GM21360 (cell line): ENCODE measurements at regions not wholly inside any gene's neighbourhood (a gene's known extent, or its start where the extent isn't known, plus 50 kb on each side); places are given as distances from the start of the nearest gene placed in this dataset.
"Not testable (repeated sequence)": the region's sequence is repeated elsewhere in the genome, so short reads cannot be mapped to it uniquely, and the experiment has no call there.

Source experiments
- ATAC-seq: cut with Tn5 transposase; IDR thresholded peaks from one replicate; pipeline ENCODE4 v1.9.1; 2021; ENCODE audit warnings: mild to moderate bottlenecking, moderate library complexity; ENCODE audit not compliant: unreplicated experiment

- no peak for ATAC-seq
These were observed 50.4 kb upstream of the SOD1 start for GRCh38 chr21:31609081-31609480.

- ATAC-seq = no peak
These were observed 51.7 kb upstream of the SOD1 start for GRCh38 chr21:31607791-31608190.

DNA sequence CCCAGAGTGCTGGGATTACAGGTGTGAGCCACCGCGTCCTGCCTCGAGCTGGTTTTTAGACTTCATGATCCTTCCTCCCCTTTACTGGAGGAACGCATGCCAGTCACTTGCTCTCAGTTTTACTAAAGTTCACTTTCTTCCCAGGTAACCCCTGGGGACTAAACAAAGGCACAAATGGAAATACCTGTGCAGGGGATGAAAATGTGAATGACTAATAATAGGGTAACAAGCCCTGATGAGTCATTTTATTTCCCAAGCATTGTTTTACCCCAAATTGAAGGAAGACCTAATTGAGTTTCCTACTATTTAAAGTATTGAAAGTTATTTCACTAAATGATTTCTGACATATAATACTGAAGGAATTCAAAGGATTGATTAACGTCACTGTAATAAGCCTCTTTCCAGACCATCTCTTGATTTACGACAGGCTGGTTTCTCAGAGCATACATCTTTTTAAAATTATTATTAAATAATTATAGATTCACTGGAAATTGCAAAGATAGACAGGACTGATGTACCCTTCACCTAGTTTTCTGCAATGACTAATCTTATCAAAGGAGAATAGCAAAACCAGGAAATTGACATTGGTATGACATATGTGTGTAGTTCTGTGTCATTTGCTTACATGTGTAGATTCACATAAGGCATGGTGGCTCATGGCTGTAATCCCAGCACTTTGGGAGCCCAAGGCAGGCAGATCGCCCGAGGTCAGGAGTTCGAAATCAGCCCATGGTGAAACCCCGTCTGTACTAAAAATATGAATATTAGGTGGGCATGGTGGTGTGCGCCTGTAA is 53.2 kb upstream of the SOD1 start:
- ATAC-seq = no peak

DNA sequence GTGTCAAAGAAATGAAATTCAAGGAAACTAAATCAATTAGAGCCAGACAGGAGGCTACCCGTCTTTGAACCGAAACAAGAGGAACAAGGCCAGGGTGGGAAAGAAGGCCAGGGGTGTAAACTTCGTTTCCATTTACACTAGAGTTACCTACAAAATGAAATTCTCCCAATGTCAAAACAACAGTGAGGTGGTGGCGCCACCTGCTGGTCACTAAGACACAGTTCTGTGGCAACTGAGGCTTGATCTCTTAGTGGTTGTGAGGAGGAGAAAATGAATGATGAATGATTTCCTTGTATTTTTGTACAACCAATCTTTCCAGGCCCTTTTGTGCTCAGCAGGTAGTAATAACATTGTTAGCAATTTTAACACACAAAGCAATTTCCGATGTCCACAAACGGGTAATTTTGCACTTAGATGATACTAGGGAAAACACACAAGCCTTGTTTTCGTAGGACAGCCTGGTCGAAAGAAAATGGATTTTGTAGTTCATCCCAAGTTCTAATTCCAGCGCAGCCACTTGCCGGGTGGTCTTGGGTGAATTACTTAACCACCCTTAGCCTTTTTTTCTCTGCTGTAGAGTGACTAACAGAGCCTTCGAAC is 54.8 kb upstream of the SOD1 start:
- ATAC-seq = no peak

GRCh38 chr21:31599563-31599962 is 59.9 kb upstream of the SOD1 start:
- no peak for ATAC-seq

- no peak for ATAC-seq
These were observed 60.5 kb upstream of the SOD1 start for GRCh38 chr21:31599013-31599412.

DNA sequence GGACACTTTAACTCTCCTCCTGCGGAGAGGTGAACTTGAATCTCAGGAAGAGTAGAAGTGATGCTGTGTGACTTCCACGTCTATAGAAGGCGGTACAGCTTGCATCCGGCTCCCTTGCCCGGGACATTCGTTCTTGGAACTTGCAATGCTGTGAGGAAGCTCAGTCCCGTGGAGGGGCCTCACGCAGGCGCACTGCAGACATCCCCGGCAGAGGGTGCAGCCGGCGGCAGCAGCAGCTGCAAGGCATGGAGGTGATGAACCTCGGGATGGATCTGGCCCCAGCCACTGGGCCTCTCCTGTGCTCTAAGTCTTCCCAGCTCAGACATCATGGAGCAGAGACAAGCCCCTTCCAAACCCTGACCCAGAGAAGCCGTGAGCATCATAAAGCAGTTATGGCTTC is 61.8 kb upstream of the SOD1 start:
- ATAC-seq = no peak

GRCh38 chr21:31596055-31596454 is 63.4 kb upstream of the SOD1 start:
- no peak for ATAC-seq

DNA sequence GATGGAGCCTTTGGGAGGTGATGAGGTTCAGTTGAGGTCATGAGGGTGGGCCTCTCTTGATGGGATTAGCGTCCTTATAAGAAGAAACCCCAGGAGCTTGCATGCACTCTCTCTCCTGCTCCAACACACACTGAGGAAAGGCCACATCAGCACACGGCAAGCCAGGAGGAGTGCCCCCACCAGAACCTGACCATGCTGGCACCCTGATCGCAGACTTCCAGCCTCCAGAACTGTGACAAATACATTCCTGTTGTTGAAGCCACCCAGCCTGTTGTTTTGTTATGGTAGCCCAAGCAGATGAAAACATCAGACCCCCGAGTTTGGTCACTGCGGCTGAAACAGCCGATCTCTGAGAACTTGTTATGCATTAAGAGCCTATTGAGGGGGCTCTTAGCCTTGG is 64.8 kb upstream of the SOD1 start:
- ATAC-seq = no peak

- ATAC-seq = no peak
These were observed 65.2 kb upstream of the SOD1 start for GRCh38 chr21:31594279-31594678.

DNA sequence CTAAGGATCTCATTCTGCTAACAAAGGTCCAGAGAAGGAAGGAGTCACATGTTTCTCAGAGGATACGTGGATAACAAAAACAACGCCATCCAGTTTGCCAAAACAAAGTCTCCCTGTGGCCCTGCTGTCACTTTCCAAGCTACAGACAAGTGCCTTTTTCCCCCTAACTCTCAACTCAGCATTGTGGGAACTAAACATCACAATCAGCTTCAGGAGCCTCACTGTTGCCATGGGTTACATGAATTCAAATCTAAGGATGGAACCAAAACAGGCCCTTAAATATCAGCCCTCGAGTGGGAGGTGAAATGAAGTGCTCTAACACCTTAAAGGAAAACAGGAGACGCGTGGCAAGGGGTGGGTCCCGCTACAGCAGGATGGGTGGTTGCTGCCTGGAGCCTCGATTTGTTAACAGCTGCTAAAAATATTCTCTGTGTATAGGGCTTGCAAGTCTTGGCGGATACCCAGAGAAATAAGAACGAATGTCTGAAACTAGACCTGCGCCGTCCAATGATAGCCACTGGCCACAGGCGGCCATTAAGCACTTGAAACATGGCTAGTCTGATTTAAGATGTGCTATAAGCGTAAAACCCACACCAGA is 66.4 kb upstream of the SOD1 start:
- no peak for ATAC-seq

GRCh38 chr21:31592516-31592915 is 67.0 kb upstream of the SOD1 start:
- no peak for ATAC-seq

DNA sequence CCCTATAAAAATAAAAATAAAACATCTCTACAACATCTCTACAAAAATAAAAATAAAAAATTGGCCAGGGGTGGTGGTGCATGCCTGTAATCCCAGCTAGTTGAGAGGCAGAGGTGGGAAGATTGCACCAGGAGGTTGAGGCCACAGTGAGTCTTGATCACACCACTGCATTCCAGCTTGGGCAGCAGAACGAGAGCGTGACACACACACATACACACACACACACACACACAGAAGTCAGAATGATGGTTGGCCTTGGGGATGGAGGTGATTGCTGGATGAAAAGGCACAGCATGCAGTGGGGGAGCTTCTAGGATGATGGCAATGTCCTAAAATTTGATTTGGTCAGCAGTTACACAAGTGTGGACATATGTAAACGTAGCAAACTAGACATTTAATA is 69.7 kb upstream of the SOD1 start:
- ATAC-seq = no peak

DNA sequence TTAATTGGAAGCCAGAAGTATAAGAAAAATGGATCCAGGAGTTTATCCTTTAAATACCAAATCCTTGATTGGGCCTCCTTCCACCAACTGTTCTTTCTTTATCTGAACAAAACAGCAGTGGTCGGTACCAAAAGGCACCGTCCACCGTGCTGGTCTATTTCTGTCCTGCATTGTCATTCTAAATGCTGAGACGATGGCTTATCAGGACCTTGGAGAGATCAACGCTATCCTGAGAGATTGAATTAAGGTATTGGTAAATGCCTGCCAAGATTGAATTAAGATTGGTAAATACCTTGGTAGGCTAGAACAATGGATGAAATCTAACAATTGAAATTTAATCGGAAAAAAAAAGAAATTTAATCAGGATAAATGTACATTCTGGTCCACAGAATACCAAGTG is 73.4 kb upstream of the SOD1 start:
- no peak for ATAC-seq

DNA sequence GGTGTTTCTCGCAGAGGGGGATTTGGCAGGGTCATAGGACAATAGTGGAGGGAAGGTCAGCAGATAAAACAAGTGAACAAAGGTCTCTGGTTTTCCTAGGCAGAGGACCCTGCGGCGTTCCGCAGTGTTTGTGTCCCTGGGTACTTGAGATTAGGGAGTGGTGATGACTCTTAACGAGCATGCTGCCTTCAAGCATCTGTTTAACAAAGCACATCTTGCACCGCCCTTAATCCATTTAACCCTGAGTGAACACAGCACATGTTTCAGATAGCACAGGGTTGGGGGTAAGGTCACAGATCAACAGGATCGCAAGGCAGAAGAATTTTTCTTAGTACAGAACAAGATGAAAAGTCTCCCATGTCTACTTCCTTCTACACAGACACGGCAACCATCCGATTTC is 75.6 kb upstream of the SOD1 start:
- not testable (repeated sequence) for ATAC-seq

- no peak for ATAC-seq
These were observed 76.0 kb upstream of the SOD1 start for GRCh38 chr21:31583498-31583897.

- no peak for ATAC-seq
These were observed 78.6 kb upstream of the SOD1 start for GRCh38 chr21:31580866-31581276.

DNA sequence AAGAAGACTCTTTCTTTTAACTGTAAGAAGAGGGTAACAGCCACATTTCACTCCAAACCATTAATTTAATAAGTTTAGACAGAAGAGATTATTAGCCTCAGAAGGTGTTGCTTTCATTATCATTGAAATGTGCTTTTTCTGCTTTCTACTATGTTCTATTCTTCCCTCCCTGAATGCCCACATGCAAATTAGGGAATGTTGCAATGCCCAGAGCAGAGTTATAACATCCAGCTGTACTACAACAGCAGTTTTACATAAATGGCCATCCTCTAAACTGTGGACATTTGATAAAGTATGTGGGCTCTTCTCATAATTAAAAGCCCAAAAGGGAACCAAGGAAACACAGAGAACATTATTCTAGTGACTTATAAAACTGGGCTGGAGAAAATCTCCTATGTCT is 82.2 kb upstream of the SOD1 start:
- no peak for ATAC-seq

DNA sequence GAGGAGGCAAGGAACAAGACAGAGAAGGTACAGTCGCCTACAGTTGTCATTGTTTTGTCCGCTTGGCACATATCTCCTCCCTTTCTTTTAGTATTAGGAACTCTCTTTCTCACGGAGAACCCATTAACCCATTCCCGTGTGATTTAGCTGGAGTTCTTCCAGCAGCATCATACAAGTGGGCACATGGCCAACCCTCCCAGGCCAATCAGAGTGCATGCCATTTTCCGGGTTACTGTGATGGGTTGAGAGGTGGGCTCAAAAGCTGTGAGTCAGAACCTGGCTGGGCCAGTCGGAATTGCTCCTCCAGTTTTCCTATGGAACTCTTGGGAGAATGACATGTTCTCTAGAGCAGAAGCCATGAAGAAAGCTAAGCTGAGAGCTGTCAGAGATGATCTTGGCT is 83.1 kb upstream of the SOD1 start:
- ATAC-seq = no peak

DNA sequence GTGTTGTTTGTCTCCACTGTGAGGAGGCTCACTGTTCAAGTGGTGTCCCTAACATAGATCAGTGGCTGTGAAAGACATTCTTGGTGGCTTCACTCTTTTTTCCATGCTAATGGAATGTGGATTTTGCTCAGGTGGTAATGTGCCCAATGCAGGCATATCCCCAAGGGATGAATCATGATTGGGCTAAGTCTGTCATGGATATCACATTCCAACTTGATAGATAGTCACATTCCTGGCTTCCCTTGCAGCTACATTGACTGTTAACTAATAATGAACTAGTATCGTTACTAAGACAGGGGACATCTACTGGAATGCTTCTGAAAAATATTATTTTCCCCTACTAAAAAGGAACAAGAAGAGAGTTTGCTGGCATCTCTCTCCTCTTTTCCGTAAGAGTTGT is 86.3 kb upstream of the SOD1 start:
- ATAC-seq = no peak

- ATAC-seq = no peak
These were observed 87.6 kb upstream of the SOD1 start for GRCh38 chr21:31571879-31572278.

GRCh38 chr21:31570824-31571566 is 88.5 kb upstream of the SOD1 start:
- no peak for ATAC-seq
